Activated T-helper 1 cell treated with anti-CD3 and anti-CD28 coated beads, Interleukin-12 subunit alpha, Interleukin-12 subunit beta, Interleukin-2, Interleukin-4 antibody, amounts not matched to agents 30 ng/mL and 10 ng/mL and 1 ng/mL, durations not matched to agents 14 hours and 24 hours and 36 hours (primary cell): ENCODE measurements at regions not wholly inside any gene's neighbourhood (a gene's known extent, or its start where the extent isn't known, plus 50 kb on each side); places are given as distances from the start of the nearest gene placed in this dataset.

ENCODE experiments used
- DNase-seq: peaks from one replicate; pipeline ENCODE4 v3.0.0; 2021; ENCODE audit warnings: low spot score
- H3K27ac Mint-ChIP-seq: one replicate; pipeline ENCODE4 v1.8.0; 2021; ENCODE audit warnings: mild to moderate bottlenecking, mixed read lengths
- H3K27me3 Mint-ChIP-seq: one replicate; pipeline ENCODE4 v1.8.0; 2022; ENCODE audit warnings: mild to moderate bottlenecking, moderate library complexity, mixed read lengths; ENCODE audit not compliant: insufficient read depth
- H3K36me3 Mint-ChIP-seq: one replicate; pipeline ENCODE4 v1.8.0; 2021; ENCODE audit warnings: low read depth, mixed read lengths
- H3K4me1 Mint-ChIP-seq: one replicate; pipeline ENCODE4 v1.8.0; 2021; ENCODE audit warnings: low read depth, mixed read lengths
- H3K4me3 Mint-ChIP-seq: one replicate; pipeline ENCODE4 v1.8.0; 2021; ENCODE audit warnings: mild to moderate bottlenecking, moderate library complexity, mixed read lengths
- H3K9me3 Mint-ChIP-seq: one replicate; pipeline ENCODE4 v1.8.0; 2021; ENCODE audit warnings: mixed read lengths
- intact Hi-C: fragments of 100-400 bp; cut with micrococcal nuclease; formaldehyde crosslinking; loops from one replicate; pipeline ENCODE4 v1.15.1; 2024

DNA sequence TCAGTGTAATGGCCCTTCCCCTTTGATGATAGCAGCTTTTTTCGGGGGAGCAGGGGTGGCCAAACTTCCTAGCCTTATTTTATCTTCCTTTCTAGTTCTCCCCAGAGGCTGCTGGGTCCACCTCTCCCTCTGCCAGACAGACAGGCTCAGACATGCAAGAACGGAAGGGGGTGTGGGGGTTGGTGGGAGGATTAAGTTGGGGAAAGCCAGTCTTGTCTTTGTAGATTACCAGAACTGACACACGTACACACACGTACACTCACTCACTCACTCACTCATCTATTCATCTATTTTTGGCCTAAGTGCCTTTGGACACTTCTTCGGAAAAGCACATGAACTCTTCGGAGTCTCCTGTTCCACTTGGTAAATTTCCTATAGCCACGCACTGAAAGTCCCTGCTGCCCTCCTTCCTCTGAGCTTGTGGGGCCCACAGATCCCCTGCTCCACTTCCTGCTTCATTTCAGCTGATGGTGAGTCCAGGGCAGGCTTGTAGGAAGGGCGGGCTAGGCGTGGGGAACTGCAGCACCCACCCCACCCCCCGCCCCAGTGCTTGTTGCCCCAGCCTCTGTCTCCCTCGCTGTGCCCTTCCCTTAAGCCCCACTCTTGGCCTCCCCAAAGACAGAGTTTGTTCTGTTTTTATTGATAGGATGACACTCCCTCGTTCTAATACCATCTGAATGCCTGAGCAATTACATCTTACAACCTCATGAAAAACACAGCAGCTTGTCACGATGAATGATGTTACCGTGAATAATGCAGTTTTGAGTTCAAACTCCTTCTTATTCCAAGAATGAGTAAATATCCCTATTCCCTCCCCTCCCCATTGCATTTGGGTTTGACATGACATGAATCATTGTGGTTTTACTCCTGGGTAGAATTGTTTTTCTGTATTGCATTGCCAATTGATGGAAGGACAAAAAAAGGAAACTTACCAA lies 60.7 kb upstream of the ATP5PO start:
- Mint-ChIP-seq H3K9me3 (peaks cover 4% of the 10 kb centered on the region), H3K4me1 (peaks cover 75% of the 10 kb centered on the region), H3K36me3 (peaks cover 17% of the 10 kb centered on the region), H3K4me3 (peak overlapping the region; percentile 75), H3K27me3 (no peaks in the 10 kb centered on the region), H3K27ac (peak overlapping the region; percentile 100)
- DNase-seq, result peak; percentile 48
- intact Hi-C loops, result loop anchor here (1.0 to 5.0 kb wide), 10 partner anchors 8 to 371 kb away; no protein-coding TSS in a partner anchor

DNA sequence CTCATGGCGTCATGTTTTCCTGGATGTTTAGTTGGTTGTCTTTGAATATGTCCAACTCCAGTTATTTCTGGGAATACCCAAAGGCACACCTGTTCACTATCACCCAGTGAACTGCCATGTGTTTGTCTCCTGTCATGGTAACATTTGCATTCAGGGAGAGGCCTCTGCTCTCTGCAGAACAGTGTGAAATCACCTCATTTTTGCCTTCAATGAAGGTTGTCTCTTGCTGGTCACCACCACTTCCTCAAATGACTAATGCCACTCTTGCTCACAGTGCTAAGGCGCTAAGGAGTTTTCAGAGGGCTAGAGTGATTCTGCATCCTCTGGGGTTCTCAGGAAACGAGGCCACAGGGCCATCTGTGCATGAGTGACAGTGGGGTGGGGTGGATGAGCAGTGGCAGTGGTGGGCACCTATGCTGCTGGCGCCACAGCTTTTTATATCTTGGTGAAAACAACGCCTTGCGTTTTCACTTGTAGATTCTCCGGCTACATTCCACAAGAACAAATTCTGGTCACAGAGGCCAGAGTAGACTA lies 60.0 kb upstream of the ATP5PO start:
- H3K27ac Mint-ChIP-seq, result peak overlapping the region; percentile 100
- intact Hi-C loops, result loop anchor here (1.0 to 5.0 kb wide), 12 partner anchors 9 to 372 kb away; partner anchors contain the start of gene ATP5PO
- peaks cover 14% of the 10 kb centered on the region for H3K36me3 Mint-ChIP-seq
- H3K4me1 Mint-ChIP-seq, result peaks cover 69% of the 10 kb centered on the region
- H3K4me3 Mint-ChIP-seq, result peak overlapping the region; percentile 75
- peaks cover 4% of the 10 kb centered on the region for H3K9me3 Mint-ChIP-seq
- peak; percentile 72 for DNase-seq
- no peaks in the 10 kb centered on the region for H3K27me3 Mint-ChIP-seq

- H3K9me3 Mint-ChIP-seq, result peaks cover 4% of the 10 kb centered on the region
- peaks cover 71% of the 10 kb centered on the region for H3K4me1 Mint-ChIP-seq
- intact Hi-C loops, result loop anchor here (1.0 to 5.0 kb wide), 4 partner anchors 26 to 373 kb away; partner anchors contain the start of gene ATP5PO
- H3K27ac Mint-ChIP-seq, result peak overlapping the region; percentile 100
- peaks cover 22% of the 10 kb centered on the region for H3K36me3 Mint-ChIP-seq
- no peaks in the 10 kb centered on the region for H3K27me3 Mint-ChIP-seq
- peak overlapping the region; percentile 75 for H3K4me3 Mint-ChIP-seq
- DNase-seq, result no peak
Measured at GRCh38 chr21:33974513-33975468, 59.2 kb upstream of the ATP5PO start.

- Mint-ChIP-seq H3K36me3 (peaks cover 28% of the 10 kb centered on the region), H3K27ac (no peak overlapping the region), H3K9me3 (peaks cover 5% of the 10 kb centered on the region), H3K4me1 (peaks cover 63% of the 10 kb centered on the region), H3K27me3 (no peaks in the 10 kb centered on the region), H3K4me3 (no peak overlapping the region)
- intact Hi-C loops, result no loop called here
- no peak for DNase-seq
Measured at GRCh38 chr21:33973268-33973667, 57.7 kb upstream of the ATP5PO start.

- peaks cover 32% of the 10 kb centered on the region for H3K36me3 Mint-ChIP-seq
- H3K27ac Mint-ChIP-seq, result peak overlapping the region; percentile 21
- peaks cover 59% of the 10 kb centered on the region for H3K4me1 Mint-ChIP-seq
- no peak overlapping the region for H3K4me3 Mint-ChIP-seq
- DNase-seq, result no peak
- H3K9me3 Mint-ChIP-seq, result peaks cover 8% of the 10 kb centered on the region
- intact Hi-C loops, result no loop called here
- no peaks in the 10 kb centered on the region for H3K27me3 Mint-ChIP-seq
Measured at GRCh38 chr21:33972539-33972938, 56.9 kb upstream of the ATP5PO start.

- Mint-ChIP-seq H3K4me1 (peaks cover 49% of the 10 kb centered on the region), H3K4me3 (no peak overlapping the region), H3K27ac (peak overlapping the region; percentile 66), H3K9me3 (peaks cover 11% of the 10 kb centered on the region), H3K36me3 (peaks cover 36% of the 10 kb centered on the region), H3K27me3 (no peaks in the 10 kb centered on the region)
- DNase-seq, result no peak
- intact Hi-C loops, result no loop called here
Measured at GRCh38 chr21:33971492-33972013, 55.9 kb upstream of the ATP5PO start.

DNA sequence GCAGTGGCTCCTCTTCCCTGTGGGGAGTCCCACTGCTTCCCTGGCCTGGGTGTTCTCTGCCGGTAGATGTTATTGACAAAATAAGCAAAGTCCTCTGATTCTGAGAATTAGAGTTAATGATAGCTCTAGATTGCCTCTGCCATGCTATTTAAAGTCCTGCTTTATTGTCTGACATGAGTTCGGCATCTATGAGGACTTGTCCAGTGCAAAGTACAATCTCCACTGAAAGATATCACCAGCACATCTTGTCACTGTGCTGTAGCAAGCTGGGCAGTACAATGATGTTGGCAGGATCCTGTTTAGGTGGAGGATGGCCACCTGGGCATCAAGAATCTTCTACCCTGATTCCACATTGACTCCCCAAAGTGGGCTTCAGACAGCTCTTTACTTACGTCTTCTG lies 54.0 kb upstream of the ATP5PO start:
- Mint-ChIP-seq H3K4me1 (peaks cover 33% of the 10 kb centered on the region), H3K36me3 (peaks cover 34% of the 10 kb centered on the region), H3K27me3 (no peaks in the 10 kb centered on the region), H3K9me3 (peaks cover 7% of the 10 kb centered on the region), H3K4me3 (no peak overlapping the region), H3K27ac (no peak overlapping the region)
- DNase-seq, result no peak
- intact Hi-C loops, result no loop called here

DNA sequence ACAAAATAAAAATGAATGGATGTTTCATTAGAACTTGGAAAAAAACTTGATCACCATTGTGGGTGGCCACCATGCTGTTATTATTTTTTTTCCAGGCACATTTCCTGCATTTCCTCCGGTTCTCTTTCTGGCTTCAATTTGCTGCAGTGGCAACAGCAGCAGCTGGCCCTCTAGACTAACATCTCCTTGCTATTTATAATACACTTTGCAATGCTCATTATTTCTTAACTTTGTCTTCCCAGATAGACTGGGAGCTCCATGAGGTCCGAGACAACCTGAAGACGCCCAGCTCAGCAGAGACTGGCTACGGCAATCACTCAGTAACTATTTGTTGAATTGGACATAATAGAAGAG lies 53.4 kb upstream of the ATP5PO start:
- H3K27me3 Mint-ChIP-seq, result no peaks in the 10 kb centered on the region
- peaks cover 7% of the 10 kb centered on the region for H3K9me3 Mint-ChIP-seq
- no peak for DNase-seq
- peaks cover 33% of the 10 kb centered on the region for H3K4me1 Mint-ChIP-seq
- intact Hi-C loops, result no loop called here
- H3K36me3 Mint-ChIP-seq, result peaks cover 40% of the 10 kb centered on the region
- no peak overlapping the region for H3K4me3 Mint-ChIP-seq
- H3K27ac Mint-ChIP-seq, result no peak overlapping the region

- no peaks in the 10 kb centered on the region for H3K27me3 Mint-ChIP-seq
- peaks cover 30% of the 10 kb centered on the region for H3K4me1 Mint-ChIP-seq
- H3K9me3 Mint-ChIP-seq, result peaks cover 7% of the 10 kb centered on the region
- intact Hi-C loops, result no loop called here
- no peak overlapping the region for H3K4me3 Mint-ChIP-seq
- no peak for DNase-seq
- peaks cover 45% of the 10 kb centered on the region for H3K36me3 Mint-ChIP-seq
- H3K27ac Mint-ChIP-seq, result no peak overlapping the region
Measured at GRCh38 chr21:33968080-33968994, 52.7 kb upstream of the ATP5PO start.

DNA sequence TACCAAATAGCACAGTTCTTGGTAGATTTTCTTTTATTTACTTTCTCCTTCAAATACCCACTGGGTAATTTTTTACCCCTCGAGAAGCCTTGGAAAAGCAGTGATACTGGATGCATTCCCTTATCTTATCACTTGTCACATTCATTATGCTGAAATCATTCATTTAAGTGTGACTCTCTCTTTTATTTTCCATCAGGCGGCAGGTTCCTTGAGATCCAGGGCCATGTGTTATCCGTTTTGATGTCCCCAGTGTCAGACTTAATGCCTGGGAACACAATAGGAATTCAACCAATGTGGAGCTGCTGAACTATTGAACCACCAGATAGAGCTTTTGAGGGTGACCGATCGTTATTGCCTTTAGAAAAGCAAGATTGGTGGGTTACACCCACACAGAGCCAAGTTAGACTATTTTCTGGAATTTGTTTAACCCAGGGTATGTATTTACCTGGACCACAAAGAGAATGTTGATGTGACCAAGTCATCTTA lies 51.5 kb upstream of the ATP5PO start:
- H3K4me1 Mint-ChIP-seq, result peaks cover 30% of the 10 kb centered on the region
- intact Hi-C loops, result no loop called here
- DNase-seq, result no peak
- peaks cover 7% of the 10 kb centered on the region for H3K9me3 Mint-ChIP-seq
- no peak overlapping the region for H3K4me3 Mint-ChIP-seq
- H3K27me3 Mint-ChIP-seq, result no peaks in the 10 kb centered on the region
- peaks cover 56% of the 10 kb centered on the region for H3K36me3 Mint-ChIP-seq
- H3K27ac Mint-ChIP-seq, result peak overlapping the region; percentile 52

GRCh38 chr21:33966324-33966949 lies 50.8 kb upstream of the ATP5PO start:
- Mint-ChIP-seq H3K27me3 (no peaks in the 10 kb centered on the region), H3K27ac (no peak overlapping the region), H3K36me3 (peaks cover 56% of the 10 kb centered on the region), H3K4me1 (peaks cover 23% of the 10 kb centered on the region), H3K9me3 (peaks cover 7% of the 10 kb centered on the region), H3K4me3 (no peak overlapping the region)
- no peak for DNase-seq
- intact Hi-C loops, result no loop called here
